Endothelial cell of umbilical vein (primary cell): ENCODE measurements at regions not wholly inside any gene's neighbourhood (a gene's known extent, or its start where the extent isn't known, plus 50 kb on each side); places are given as distances from the start of the nearest gene placed in this dataset.

Experiments
- EZH2 ChIP-seq: IDR thresholded peaks from 2 replicates; pipeline ENCODE4 v1.6.1; 2012; ENCODE audit warnings: borderline replicate concordance, low read depth, mild to moderate bottlenecking, moderate library complexity, low read length, inconsistent platforms; ENCODE audit not compliant: severe bottlenecking
- FOS ChIP-seq: IDR thresholded peaks from 2 replicates; pipeline ENCODE4 v1.6.1; 2011; ENCODE audit warnings: mild to moderate bottlenecking, low read length, moderate library complexity, borderline replicate concordance; ENCODE audit not compliant: insufficient read depth
- POLR2A ChIP-seq: IDR thresholded peaks from 2 replicates; pipeline ENCODE4 v1.6.1; 2012; ENCODE audit warnings: low read depth, mild to moderate bottlenecking, control low read depth, low read length
- POLR2AphosphoS5 ChIP-seq: IDR thresholded peaks from 2 replicates; pipeline ENCODE4 v1.6.1; 2012; ENCODE audit warnings: low read depth, mild to moderate bottlenecking, control low read depth, low read length, moderate library complexity; ENCODE audit not compliant: insufficient read depth
- TF ChIP-seq, protein P1 (sequence below), 2 donors: IDR thresholded peaks; 1 replicate in 1 of 2; 2 replicates in 1 of 2; pipeline ENCODE4 v1.5.1; 2011; ENCODE audit warnings: low read length in 2 of 2, mild to moderate bottlenecking in 2 of 2, moderate library complexity in 2 of 2, control low read depth in 1 of 2, inconsistent platforms in 1 of 2, low read depth in 1 of 2; ENCODE audit not compliant: insufficient read depth in 1 of 2; ENCODE audit errors: extremely low read depth in 1 of 2

DNA sequence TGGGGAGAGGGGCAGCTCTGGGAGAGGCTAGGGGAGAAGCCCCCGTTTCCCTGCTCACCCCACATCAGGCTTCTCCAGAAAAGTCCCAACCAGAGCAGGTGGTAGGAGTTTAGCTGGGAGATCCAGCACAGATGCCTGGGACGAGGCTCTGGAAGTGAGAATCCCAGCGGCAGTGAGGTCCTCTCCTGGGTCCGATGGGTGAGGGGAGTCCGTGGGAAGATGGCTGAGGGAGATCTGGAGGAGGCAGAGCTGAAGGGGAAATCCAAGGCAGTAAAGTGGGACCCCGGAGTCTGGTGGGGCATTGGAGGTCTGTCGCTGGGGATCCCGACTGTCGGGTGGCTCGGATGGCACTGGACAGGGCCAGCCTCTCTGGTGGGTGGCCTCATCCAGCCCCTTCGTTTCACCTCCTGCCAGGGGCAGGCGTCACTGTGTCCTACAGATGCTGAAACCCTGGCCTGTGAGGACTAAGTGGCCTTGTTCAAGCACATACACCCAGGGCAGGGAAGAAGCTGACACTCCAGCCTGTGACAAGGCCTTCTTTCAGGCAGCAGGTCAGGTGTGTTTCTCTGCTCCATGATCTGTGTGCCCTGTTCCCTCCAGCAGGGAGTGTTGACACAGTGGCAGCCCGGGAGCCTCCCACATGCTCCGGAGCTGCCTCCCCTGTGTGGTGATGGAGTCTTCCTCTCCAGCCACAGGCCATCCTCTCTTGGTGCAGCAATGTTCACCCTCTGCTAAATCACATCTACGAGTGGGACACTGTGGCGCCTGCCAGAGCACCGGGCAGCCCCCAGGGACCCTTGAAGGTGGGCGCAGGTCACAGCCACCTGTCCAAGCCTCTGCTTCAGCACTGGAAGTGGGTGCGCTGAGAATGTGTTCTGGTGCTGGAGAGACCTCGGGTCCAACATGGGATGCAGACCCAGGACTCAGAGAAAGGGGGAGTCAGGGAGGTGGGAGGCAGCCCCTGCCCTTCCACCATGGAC lies 850.8 kb downstream of the BRD1 start:
- TF ChIP-seq, protein P1, sequence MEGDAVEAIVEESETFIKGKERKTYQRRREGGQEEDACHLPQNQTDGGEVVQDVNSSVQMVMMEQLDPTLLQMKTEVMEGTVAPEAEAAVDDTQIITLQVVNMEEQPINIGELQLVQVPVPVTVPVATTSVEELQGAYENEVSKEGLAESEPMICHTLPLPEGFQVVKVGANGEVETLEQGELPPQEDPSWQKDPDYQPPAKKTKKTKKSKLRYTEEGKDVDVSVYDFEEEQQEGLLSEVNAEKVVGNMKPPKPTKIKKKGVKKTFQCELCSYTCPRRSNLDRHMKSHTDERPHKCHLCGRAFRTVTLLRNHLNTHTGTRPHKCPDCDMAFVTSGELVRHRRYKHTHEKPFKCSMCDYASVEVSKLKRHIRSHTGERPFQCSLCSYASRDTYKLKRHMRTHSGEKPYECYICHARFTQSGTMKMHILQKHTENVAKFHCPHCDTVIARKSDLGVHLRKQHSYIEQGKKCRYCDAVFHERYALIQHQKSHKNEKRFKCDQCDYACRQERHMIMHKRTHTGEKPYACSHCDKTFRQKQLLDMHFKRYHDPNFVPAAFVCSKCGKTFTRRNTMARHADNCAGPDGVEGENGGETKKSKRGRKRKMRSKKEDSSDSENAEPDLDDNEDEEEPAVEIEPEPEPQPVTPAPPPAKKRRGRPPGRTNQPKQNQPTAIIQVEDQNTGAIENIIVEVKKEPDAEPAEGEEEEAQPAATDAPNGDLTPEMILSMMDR (IDR thresholded peaks at IDR 0.05; ENCODE audit: extremely low read depth in 1 of 2, insufficient read depth in 1 of 2, low read depth in 1 of 2, low read length in 2 of 2), result no peak
- no peak for TF ChIP-seq EZH2
- TF ChIP-seq POLR2A, result no peak
- TF ChIP-seq FOS, result no peak
- TF ChIP-seq POLR2AphosphoS5, result no peak
